ENCODE measurements at regions not wholly inside any gene's neighbourhood (a gene's known extent, or its start where the extent isn't known, plus 50 kb on each side); places are given as distances from the start of the nearest gene placed in this dataset.

DNA sequence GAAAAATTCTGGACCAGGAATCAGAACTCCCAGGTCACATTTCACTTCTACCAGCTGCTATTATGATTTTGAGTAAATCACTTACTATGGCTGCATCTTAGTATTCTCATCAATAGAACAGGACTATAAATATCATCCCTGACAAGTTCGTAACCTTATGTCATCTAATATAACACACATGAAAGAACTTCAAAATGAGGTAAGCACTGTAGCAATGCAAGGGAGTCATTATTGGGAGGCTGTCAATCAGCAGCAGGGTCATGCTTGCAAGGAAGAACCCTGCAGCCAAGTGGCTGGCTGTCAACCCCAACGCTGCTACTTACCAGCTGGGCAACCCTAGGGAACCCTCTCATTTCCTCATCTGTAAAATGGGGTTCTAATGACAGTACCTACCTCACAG is 123.3 kb upstream of the B3GAT2 start:
- Histone ChIP-seq H3K4me3 (ENCODE audit: low read length) (no peak overlapping the region), H3K79me2 (ENCODE audit: low read length) (no peaks in the 10 kb centered on the region), H2AFZ (ENCODE audit: low read depth, low read length) (no peak overlapping the region), H3K9ac (ENCODE audit: low read length) (no peak overlapping the region), H3K4me2 (ENCODE audit: low read length) (no peak overlapping the region), H3K27ac (ENCODE audit: low read length) (no peak overlapping the region), H3K27me3 (ENCODE audit: low read depth, low read length) (no peaks in the 10 kb centered on the region), H4K20me1 (ENCODE audit: insufficient read depth, low read length) (no peaks in the 10 kb centered on the region), H3K4me1 (ENCODE audit: low read length) (peaks cover 5% of the 10 kb centered on the region; the same call in 1 of the 2 replicates), H3K9me3 (ENCODE audit: insufficient read depth, low read length) (peaks cover 3% of the 10 kb centered on the region; the same call in 1 of the 2 replicates), H3K36me3 (replicated peaks; ENCODE audit: low read depth, low read length) (no peaks in the 10 kb centered on the region)
- TF ChIP-seq, protein P1, sequence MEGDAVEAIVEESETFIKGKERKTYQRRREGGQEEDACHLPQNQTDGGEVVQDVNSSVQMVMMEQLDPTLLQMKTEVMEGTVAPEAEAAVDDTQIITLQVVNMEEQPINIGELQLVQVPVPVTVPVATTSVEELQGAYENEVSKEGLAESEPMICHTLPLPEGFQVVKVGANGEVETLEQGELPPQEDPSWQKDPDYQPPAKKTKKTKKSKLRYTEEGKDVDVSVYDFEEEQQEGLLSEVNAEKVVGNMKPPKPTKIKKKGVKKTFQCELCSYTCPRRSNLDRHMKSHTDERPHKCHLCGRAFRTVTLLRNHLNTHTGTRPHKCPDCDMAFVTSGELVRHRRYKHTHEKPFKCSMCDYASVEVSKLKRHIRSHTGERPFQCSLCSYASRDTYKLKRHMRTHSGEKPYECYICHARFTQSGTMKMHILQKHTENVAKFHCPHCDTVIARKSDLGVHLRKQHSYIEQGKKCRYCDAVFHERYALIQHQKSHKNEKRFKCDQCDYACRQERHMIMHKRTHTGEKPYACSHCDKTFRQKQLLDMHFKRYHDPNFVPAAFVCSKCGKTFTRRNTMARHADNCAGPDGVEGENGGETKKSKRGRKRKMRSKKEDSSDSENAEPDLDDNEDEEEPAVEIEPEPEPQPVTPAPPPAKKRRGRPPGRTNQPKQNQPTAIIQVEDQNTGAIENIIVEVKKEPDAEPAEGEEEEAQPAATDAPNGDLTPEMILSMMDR (IDR thresholded peaks at IDR 0.05; ENCODE audit: low read depth, low read length), result no peak
- no peak for TF ChIP-seq EZH2phosphoT487 (IDR thresholded peaks at IDR 0.05; ENCODE audit: low read depth)

DNA sequence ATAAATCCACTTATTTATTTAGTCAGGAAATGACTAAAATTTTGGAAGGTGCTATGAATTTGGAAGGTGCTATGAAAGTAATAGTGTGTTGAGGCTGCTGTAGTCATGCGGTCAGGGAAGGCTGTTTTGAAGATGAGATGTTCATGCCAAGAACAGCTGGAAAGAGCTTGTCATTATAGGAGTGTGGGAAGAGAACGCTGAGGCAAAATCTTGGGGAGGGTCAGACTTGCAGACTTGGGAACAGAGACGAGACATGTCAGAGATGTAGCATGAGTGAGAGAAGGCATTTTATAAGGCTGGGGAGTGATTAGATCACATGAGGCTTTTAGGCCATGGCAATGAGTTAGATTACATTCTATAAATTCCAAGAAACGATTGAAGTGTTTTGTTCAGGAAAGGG is 124.0 kb upstream of the B3GAT2 start:
- no peaks in the 10 kb centered on the region for H3K27me3 ChIP-seq (ENCODE audit: low read depth, low read length)
- H3K4me3 ChIP-seq (ENCODE audit: low read length), result no peak overlapping the region

DNA sequence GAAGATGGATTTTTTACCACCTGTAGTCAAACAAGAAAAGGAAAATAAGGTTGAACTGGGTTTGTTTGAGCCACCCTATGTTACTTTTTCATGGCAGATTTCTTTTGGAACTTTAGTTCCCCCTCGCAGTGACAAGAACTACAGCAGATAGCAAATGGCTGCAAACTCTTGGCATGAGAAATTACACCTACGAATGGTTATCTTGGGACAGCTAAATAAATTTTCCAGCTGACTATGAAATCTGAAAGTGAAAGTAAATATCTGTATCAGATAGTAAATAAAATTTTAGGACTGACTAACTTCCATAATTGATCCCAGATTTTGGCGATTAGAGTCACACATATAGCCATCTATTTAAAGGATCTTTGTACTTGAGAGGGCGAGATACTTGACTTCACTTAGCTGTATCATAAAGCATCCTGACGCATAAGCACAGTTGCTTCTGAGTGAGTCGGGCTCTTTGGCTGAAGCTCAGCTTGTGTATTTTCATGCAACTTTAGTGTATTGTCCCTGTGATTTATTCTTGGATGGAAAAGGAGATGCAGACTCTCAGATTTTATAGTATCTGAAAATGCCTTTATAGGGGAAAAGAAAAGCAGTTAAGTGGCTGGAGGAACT is 125.3 kb upstream of the B3GAT2 start:
- no peak for TF ChIP-seq EZH2phosphoT487 (IDR thresholded peaks at IDR 0.05; ENCODE audit: low read depth)
- Histone ChIP-seq H3K36me3 (replicated peaks; ENCODE audit: low read depth, low read length) (no peaks in the 10 kb centered on the region), H2AFZ (ENCODE audit: low read depth, low read length) (no peak overlapping the region), H3K27me3 (ENCODE audit: low read depth, low read length) (no peaks in the 10 kb centered on the region), H3K4me1 (ENCODE audit: low read length) (no peaks in the 10 kb centered on the region), H3K4me2 (ENCODE audit: low read length) (no peak overlapping the region), H3K4me3 (ENCODE audit: low read length) (no peak overlapping the region), H3K79me2 (ENCODE audit: low read length) (no peaks in the 10 kb centered on the region), H3K9ac (ENCODE audit: low read length) (no peak overlapping the region), H3K27ac (ENCODE audit: low read length) (no peak overlapping the region), H3K9me3 (ENCODE audit: insufficient read depth, low read length) (peaks cover 3% of the 10 kb centered on the region; the same call in 1 of the 2 replicates), H4K20me1 (ENCODE audit: insufficient read depth, low read length) (no peaks in the 10 kb centered on the region)

More for the DNA sequence above, 124.0 kb upstream of the B3GAT2 start:
- Histone ChIP-seq H3K9ac (ENCODE audit: low read length) (no peak overlapping the region), H3K36me3 (replicated peaks; ENCODE audit: low read depth, low read length) (no peaks in the 10 kb centered on the region), H3K4me1 (ENCODE audit: low read length) (peaks cover under 1% of the 10 kb centered on the region; the same call in 1 of the 2 replicates), H3K27ac (ENCODE audit: low read length) (no peak overlapping the region), H3K9me3 (ENCODE audit: insufficient read depth, low read length) (peaks cover 3% of the 10 kb centered on the region; the same call in 1 of the 2 replicates), H3K79me2 (ENCODE audit: low read length) (no peaks in the 10 kb centered on the region), H2AFZ (ENCODE audit: low read depth, low read length) (no peak overlapping the region), H3K4me2 (ENCODE audit: low read length) (no peak overlapping the region), H4K20me1 (ENCODE audit: insufficient read depth, low read length) (no peaks in the 10 kb centered on the region)
- no peak for TF ChIP-seq EZH2phosphoT487 (IDR thresholded peaks at IDR 0.05; ENCODE audit: low read depth)
- TF ChIP-seq, protein P1 (IDR thresholded peaks at IDR 0.05; ENCODE audit: low read depth, low read length), result no peak

DNA sequence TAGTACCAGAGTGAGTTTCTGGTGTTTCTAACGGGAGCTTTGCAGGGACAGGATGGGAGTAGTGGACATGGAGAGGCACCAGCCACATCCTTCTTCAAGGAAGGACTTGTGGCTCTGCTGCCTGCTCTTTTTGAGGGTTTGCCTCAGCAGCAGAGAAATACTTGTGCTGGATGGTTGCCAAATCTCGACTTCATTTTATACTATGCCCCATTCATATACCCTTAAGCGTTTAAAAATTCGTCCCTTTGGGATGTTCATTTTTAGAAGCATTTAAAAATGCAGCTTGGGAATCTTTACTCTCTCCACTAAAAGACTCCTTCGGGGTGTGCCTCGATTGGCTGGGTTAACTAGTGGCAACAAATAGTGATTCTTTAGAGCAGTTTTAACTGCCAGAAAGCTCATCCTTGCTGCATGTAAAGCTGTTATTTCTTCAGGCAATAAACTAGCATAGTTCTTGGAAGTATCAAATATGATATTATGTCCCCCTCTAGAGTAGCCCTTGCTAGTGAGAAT is 126.5 kb upstream of the B3GAT2 start:
- Histone ChIP-seq H3K4me2 (ENCODE audit: low read length) (no peak overlapping the region), H3K9me3 (ENCODE audit: insufficient read depth, low read length) (no peaks in the 10 kb centered on the region), H4K20me1 (ENCODE audit: insufficient read depth, low read length) (no peaks in the 10 kb centered on the region), H3K4me3 (ENCODE audit: low read length) (no peak overlapping the region), H2AFZ (ENCODE audit: low read depth, low read length) (no peak overlapping the region), H3K79me2 (ENCODE audit: low read length) (no peaks in the 10 kb centered on the region), H3K9ac (ENCODE audit: low read length) (no peak overlapping the region), H3K27ac (ENCODE audit: low read length) (no peak overlapping the region), H3K36me3 (replicated peaks; ENCODE audit: low read depth, low read length) (no peaks in the 10 kb centered on the region), H3K4me1 (ENCODE audit: low read length) (no peaks in the 10 kb centered on the region), H3K27me3 (ENCODE audit: low read depth, low read length) (no peaks in the 10 kb centered on the region)
- TF ChIP-seq, protein P1 (IDR thresholded peaks at IDR 0.05; ENCODE audit: low read depth, low read length), result no peak
- no peak for TF ChIP-seq EZH2phosphoT487 (IDR thresholded peaks at IDR 0.05; ENCODE audit: low read depth)
